SIG-M5 treated with dmso at 0.1 percent for 504 hours (cell line): ENCODE measurements at regions not wholly inside any gene's neighbourhood (a gene's known extent, or its start where the extent isn't known, plus 50 kb on each side); places are given as distances from the start of the nearest gene placed in this dataset.

Experiments
- DNase-seq: peaks from one replicate; lab custom pipeline; 2025; ENCODE audit not compliant: unreplicated experiment; lab: John Stamatoyannopoulos, UW

- DNase-seq = no peak
Observed at GRCh38 chr7:69545175-69545574, 53.1 kb upstream of the AUTS2 start.
